Fibroblast of upper back skin (primary cell): ENCODE measurements at regions not wholly inside any gene's neighbourhood (a gene's known extent, or its start where the extent isn't known, plus 50 kb on each side); places are given as distances from the start of the nearest gene placed in this dataset.
"Not testable (repeated sequence)": the region's sequence is repeated elsewhere in the genome, so short reads cannot be mapped to it uniquely, and the experiment has no call there.

Experiments used
- DNase-seq: peaks from one replicate; pipeline ENCODE4 v3.0.0-alpha.2; 2013

DNA sequence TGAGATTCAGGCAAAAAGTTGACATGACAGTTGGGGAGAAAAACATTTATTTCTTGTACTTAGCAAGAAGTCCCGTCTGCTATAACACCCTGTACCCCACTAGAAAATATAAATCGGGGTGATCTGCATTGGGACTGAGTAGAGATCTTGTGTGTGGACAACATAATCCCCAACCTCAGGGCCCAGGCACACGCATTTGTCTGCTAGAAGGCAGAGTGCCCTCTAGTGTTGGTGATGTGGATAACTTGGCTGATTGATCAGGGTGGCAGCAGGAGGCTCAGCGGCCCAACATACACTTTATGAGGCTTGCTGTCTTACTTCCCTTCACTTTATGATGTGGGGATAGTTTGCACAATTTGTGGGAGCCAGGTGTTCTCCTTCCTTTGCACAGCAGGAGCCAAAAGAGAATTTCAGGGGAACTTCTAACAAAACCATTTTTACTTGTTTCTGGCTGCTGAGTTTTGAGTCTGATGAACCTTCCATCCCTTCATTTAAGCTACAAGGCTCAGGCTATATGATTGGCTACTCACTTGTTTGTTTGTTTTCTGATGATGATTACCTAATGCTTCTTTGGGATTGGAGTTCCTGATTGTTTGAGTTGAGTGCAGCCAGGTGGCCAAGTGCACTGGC lies 263.2 kb downstream of the DMAC1 start:
- peak; percentile 48 for DNase-seq

DNA sequence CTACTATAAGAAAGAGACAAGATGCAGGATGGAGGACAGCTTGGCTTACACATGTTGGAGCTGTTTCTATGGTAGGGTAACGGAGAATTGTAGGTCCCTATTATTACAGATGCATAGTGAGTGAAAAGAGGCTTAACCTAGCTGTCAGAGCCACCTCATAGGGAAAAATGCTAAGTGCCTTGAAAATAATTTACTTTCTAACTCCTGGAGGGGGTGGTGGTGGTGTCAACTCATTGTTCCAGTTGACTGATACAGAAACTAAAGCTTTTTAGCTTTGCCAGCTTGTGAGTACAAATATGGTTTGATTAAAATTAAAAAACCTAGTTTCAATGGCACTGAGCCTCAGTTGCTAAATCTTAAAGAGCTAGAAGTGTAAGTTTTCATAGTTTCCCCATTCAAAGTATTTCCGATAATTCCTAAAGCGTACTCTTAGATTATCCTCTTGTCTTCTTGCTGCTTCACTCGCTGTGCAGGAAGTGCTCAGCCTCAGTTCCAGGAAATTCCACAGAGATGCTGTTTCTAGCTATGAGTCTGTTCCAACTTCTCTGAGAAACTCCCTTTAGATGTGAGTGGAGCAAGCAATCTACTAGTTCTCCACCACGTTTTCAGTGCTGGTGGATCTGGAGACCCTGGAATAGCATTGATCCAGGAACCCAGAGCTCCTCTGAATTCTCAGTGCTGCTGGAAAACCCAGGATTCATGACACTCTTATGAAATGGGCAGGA lies 265.2 kb downstream of the DMAC1 start:
- DNase-seq = no peak

DNA sequence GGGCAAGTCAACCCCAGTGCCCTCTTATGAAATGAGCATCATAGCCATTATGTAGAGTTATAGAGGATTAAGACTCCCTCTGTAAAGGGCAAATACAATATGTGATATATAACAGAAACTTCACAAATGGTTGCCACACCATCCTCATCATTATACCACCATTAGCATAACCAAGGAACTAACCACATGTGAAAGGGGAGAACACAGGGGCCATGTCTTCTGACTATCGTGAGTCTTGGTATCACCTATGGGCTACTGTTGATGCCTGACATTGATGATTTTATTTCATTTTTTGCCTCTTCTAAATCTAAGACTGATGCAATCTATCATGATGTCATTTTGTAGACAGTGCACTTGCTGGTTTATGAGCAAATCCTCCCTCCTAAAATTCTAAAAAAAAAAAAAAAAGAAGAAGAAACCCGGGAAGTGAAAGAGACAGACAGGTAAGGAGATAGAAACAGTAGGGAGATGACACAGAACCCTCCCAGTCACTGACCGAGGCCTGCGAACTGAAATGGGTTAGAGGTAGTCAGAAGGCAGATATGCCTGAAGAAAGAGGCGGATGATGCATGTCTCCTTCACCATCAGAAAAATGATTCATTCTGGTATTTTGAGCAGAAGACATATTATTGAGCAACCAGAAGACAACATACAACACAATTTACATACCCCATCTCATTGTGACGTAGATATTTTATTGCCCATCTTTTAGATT lies 266.0 kb downstream of the DMAC1 start:
- no peak for DNase-seq

DNA sequence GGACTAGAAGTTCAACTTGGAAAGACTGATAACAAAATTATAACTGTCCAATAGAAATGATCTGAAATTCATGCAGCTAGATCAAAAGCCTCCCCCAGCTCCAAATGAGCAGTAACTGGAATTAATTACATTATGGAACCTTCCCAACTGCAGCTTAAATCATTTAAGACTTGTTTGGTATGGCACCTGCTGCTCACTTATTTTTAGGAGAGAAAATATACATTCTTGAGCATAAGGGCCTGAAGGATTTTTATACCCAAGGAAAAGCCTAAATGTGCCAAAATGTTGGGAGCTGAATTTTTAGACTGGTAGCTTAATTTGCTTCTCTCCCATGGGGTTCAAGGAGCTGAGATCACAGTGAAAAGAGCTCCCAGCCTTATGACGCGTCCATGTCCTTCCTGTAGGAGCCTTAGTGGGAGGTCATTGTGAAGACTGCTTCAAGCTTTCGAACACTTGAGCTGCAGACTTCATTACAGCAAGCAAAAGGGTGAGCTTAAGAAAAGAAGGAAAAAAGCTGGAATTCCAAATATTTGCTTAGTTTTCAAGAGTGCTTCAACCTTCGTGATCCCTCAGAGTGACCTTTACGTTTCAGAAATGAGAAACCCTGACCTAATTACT lies 276.0 kb downstream of the DMAC1 start:
- DNase-seq = no peak

DNA sequence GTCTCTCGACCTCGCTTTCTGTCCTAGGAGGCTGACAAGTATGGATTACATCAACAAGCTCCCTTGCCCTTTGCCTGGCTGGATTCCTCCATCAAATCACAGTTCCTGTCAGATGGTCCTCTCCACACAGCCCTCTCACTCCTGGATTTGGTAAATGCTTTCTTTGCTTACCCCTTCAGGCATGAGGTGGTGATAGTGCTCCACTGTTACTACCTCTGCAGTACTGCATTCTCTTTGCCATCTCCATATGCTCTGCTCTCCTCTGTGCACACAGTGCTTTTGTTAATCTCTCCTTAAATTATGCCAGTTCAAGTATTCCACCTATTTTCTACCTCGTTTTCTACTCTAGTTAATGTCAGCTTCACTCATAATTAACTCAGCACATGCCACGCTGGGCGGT lies 279.2 kb downstream of the DMAC1 start:
- DNase-seq = no peak

DNA sequence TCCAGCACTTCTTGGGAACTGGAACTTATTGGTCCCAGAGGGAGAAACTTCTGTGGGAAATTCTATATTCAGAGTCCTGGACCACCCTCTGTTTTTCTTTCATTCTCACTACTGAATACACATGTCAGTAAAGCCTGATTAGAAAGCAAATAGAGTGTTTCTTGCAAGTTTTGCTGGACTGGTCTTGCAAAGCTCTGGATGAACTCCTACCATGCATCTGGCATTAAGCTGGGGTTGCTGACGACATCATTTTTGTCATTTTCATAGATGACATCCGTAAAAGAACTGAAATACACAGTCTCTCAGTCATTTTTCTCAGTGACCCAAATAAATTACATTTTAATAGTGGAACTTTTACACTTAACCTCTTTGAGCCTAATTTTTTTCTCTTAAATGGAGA lies 283.2 kb downstream of the DMAC1 start:
- no peak for DNase-seq

DNA sequence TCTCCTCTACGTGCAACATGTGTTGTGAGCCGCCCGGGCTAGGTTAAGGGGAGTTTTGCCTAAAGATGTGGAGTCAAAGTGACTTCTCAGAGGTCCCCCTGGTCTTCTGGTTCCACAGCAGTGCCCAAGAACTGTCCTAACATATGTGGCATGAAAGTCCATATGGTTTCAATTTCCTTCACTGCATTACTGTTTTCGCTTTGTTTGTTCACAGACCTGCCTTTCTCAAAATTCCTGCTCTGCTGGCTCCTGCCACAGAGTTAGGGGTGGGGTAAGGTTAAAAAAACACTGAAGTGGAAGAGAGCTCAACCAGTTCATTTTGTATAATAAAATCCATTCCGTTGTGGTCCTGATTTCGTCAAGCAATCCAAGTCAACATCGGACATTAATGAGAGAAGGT lies 289.4 kb downstream of the DMAC1 start:
- DNase-seq = no peak

DNA sequence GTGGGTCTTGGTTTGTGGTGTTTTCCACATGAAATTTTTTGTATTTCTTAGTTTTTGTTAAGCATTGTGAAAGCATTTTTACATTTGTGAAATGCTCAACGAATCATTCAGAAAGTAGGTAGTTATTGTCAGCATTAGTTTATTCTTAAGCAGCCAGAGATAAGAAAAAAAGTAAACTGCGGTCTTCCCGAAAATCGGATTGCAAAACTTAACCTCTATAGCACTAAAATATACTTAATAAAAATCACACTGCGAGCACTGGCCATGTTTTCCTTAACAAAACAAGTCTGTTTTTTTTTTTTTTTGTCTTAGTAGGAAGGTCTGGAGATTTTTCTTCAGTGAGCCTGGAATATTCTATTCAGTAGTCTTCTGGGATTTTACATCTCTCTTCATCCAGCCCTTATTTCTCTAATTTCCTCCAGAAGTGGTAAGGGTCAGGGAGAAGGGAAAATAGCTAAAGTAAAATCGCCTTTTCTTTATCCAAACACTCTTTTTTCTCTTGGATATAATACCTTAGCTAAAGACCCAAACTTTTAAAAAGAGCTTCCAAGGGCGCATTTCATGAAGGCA lies 289.9 kb downstream of the DMAC1 start:
- DNase-seq = no peak

DNA sequence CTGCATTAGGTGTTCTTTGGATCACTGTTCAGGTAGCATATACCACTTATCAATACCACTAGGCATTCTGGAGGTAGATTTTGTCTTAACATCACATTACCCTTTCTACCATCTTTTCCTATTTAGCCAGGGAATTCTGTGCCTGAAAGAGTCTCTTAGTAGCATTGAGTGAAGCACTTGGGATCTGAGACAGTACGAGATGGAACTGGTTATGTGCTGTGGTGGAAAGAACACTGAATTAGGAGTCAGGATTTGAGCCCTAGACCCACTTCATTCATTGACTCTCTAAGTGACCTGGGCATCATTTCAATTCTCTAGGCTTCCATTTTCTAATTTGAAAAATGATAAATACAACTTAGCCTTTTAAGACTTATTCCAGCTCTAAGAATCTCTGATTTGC lies 291.1 kb downstream of the DMAC1 start:
- no peak for DNase-seq

DNA sequence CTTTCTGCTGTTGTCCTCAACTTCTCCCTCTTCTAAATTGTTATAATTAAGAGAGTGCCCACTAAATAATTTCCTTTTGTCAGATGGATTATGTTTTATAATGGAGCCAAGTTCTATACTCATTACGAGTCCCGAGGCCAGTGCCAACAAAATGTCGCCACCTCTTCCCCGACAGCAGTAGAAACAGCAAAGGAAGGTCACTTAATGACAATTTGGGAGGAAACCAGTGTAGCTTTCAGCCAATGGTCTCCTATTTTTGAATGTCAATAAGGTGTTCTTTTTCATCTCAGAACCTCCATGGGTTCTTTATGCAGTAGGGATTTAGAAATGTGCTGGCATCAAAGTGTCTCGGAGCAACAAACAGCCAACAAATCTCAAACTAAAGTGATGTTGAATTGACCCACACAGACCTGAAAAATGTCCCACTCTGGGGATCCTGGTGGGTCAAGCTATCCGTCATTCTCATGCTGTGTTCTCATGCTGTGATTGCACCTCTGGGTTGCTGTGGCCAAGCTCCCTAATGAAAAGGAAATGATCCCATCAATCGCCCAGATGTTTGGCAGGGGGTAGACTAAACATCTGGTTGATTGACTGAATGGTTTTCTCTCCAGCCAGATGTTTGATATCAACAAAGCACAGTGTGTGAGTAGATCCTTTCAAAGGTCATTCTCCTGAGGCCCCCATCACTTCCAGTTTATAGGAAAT lies 291.9 kb downstream of the DMAC1 start:
- no peak for DNase-seq

DNA sequence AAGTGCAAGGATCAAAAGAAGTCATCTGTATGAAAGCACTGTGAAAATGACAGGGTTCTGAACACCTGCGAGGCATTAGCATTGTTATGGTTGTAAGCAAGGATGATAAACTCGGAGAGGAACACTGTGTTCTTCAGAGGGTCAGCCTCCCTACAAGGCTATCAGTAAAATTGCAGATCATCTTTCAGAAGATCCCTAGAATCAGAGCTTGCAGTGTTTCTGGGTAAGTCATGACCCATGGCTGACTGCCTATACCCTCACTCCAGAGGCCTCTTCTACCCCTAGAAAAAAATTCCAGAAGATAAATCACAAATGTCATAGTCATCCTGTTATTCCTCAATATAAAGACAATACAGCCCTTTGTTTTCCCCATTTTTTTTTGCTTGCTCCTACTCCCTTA lies 292.6 kb downstream of the DMAC1 start:
- no peak for DNase-seq

DNA sequence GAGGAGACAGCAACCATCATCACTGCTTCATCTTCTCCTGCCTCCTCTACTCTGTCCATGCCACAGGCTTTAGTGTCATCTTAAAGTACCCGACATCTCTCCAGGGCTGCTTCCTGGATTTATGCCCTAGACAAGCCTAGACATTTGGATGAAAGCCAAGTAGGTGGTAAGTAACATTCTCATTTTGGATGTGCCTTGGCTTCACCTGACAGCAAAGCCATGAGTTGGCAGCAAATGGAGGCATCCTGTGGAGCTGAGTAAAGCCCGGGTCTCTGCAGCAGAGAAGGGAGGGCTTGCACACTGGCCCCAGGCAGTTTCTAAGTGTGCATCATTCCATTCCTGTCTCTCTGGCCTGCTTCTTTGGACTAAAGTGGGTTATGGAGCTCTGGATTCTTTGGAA lies 299.1 kb downstream of the DMAC1 start:
- no peak for DNase-seq

DNA sequence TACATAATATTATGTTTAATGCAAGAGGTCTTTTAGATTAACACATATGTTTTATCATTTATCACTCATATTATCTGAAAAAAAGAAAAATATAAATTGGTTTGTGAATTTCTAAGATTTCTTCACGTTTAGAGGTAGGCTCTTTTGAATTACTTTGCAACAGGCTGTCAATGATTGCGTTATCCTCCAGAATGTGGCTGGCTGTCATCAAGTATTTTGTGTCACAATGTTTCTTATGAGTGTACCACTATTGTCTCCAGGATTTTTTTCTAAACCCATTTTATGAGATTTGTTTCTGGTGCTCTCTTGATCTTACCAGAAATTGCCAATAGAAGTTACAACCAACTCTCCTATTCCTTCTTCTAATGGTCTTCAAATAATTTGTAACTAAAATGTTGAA lies 307.9 kb downstream of the DMAC1 start:
- no peak for DNase-seq

DNA sequence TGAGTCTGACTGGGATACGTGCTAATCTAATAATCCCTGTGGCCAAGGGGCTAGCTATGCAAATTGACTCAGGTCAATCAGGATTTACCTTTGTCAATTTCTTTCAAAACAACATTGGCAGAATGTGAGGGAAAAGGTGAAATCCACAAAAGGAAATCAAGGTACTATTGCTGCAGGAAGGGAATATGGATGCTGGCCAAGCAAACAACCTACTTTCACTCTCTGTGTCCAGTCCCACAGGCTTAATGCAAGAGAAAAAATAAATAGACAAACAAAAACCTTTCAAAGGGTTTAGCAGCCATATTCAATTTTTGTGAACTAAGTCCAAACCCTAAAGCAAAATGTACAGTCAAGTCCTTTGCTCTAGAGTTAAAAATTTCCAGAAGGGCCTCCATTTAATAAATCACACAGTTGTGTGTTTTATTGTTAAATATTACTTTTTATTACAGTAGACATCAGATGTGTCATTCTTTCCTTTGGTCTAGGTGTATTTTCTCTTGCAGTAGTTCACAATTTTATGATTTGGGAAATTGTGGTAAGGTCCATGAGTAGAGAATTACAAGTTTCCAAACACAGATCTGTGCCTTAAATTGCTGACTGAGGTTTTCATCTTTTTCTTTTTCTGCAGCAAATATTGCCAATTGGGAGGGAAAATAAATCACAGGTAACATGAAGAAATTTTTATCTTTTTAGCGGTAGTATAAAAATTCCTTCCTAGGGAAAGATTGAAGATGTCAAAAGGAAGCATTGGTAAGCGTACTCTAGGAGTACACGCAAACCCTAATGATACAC lies 309.1 kb downstream of the DMAC1 start:
- no peak for DNase-seq

DNA sequence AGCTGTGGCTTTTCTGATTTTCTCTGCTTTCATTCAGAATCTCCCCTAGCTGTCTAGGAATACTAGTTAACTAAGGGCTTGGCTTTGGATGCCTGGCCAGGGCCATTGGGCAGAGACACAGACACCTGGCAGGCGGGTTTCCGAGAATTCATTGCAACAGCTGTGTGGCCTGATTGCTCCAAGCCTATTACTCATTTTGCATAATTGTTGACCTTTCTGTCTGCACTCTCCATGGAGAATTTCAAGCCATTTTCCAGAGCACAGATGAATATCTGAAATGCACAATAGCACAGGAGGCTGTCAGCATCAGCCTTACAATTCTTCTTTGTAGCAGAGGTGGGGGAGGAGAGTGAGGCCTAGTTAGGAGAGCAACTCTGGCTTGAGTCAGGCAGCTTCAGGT lies 310.5 kb downstream of the DMAC1 start:
- peak; percentile 7 for DNase-seq

DNA sequence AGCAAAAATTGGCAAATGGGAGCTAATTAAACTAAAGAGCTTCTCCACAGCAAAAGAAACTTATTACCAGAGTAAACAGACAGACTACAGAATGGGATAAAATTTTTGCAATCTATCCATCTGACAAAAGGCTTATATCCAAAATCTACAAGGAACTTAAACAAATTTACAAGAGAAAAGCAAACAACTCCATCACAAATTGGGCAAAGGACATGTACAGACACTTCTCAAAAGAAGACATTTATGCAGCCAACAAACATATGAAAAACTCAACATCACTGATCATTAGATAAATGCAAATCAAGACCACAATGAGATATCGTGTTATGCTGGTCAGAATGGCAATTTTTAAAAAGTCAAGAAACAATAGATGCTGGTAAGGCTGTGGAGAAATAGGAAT lies 315.6 kb downstream of the DMAC1 start:
- DNase-seq = not testable (repeated sequence)

DNA sequence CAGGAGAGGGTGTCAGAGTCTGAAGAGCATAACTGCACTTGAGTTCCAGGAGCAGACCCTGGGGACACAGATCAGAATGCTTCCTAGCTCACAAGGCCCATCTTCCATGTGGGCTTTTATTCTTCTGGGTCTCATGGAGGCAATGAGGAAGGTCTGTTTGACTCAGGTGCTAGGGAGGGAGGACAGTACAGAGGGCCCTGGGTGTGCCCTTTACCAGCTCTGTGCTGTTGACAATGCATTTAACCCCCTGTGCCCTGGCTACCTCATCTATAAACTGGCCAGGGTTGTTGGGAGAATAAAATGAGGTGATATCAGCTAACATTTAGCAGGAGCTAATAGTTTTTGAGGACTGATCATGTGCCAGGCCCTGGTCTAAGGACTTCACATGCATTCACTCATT lies 318.0 kb downstream of the DMAC1 start:
- DNase-seq = no peak

DNA sequence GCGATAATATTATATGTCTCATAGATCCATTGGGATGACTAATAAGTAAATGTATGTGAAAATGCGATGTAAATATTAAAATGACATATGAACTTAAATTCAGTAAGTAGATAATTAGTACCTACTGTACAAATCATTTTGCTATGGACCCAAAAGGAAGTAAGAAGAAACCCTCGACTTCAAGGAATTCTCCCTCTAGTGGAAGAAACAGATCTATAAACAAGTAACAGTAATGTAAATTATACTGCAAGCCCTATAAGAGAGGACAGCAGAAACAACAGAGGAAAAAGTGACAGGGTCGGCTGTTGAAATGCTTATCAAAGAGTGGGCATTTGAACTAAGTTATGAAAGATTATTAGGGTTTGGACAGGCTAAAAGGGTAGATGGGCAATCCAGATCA lies 320.3 kb downstream of the DMAC1 start:
- no peak for DNase-seq

DNA sequence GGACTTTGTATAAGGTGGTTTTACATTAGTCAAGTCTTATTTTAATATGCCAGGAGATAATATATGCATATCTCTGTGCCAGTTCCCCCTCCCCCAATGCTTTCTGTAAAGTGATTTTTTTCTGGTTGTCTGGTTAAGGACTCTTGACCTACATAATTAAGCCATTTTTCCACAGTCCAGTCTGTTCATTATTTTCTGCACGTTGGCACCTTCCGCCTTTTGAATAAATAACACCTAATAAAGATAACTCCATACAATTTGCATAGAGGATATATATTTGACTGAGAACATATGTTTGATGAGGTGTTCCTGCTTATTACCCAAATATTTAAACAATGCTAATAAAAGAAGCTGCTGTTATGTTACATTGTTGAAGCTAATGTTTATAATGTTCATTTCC lies 320.9 kb downstream of the DMAC1 start:
- DNase-seq = no peak

DNA sequence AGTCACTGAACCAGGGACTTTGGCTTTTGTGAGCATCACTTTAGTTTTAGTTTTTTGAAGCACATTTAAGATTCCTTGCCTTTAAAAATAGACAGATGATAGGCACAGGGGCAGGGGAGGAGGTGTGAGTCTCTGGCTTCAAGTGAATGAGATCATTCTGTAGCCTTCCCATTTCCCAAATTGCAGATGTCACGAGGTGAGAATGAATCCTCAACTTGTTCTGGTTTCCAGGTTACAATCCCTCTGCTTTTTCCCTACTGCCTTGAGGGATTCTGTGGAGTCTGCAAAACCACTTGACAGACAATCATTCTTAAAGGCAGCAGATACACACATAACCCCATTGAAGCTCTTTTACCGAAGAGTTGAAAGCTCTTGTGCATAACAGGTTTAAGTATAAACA lies 332.4 kb downstream of the DMAC1 start:
- DNase-seq = no peak

DNA sequence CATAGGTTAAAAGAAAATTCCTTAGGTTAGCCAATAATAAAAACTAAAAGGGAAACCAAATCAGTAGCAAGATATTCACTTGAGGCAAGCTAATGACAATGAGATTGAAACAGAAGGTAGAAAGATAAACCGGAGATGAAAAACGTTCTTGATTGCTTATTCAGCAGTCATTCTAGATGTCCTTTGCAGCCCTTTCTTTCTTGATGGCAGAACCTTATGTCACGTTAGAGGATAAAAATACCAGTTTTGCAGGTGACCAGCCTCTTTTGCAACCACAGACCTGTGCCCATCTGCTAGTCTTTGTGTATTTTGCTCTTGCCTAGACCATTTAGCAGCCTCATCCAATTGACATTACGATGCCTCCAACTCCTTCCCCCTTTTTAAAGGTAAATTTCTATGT lies 337.8 kb downstream of the DMAC1 start:
- no peak for DNase-seq
